GM21619 (cell line): ENCODE measurements at regions not wholly inside any gene's neighbourhood (a gene's known extent, or its start where the extent isn't known, plus 50 kb on each side); places are given as distances from the start of the nearest gene placed in this dataset.
"Not testable (repeated sequence)": the region's sequence is repeated elsewhere in the genome, so short reads cannot be mapped to it uniquely, and the experiment has no call there.

Experiments used
- ATAC-seq: cut with Tn5 transposase; IDR thresholded peaks from one replicate; pipeline ENCODE4 v1.9.1; 2021; ENCODE audit not compliant: unreplicated experiment

GRCh38 chrX:50967736-50968135, 57.2 kb downstream of the BMP15 start:
- no peak for ATAC-seq

GRCh38 chrX:50968871-50969635, 58.5 kb downstream of the BMP15 start:
- ATAC-seq: not testable (repeated sequence)

DNA sequence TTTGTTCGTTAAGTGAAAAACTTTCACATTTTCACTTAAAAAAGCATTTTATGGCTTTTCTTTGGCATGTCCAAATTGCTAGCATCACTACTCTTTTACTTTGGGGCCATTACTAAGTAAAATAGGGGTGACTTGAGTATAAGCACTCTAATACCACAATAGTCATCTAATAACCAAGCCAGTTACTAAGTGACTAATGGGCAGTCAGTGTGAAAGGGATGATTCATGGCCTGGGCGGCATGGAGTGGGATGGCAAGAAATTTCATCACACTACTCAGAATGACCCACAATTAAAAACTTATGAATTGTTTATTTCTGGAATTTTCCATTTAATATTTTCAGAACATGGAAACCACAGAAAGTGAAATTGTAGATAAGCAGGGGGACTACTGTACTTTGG, 60.9 kb downstream of the BMP15 start:
- ATAC-seq: peak; percentile 88

GRCh38 chrX:50973199-50973598, 62.7 kb downstream of the BMP15 start:
- ATAC-seq: no peak

DNA sequence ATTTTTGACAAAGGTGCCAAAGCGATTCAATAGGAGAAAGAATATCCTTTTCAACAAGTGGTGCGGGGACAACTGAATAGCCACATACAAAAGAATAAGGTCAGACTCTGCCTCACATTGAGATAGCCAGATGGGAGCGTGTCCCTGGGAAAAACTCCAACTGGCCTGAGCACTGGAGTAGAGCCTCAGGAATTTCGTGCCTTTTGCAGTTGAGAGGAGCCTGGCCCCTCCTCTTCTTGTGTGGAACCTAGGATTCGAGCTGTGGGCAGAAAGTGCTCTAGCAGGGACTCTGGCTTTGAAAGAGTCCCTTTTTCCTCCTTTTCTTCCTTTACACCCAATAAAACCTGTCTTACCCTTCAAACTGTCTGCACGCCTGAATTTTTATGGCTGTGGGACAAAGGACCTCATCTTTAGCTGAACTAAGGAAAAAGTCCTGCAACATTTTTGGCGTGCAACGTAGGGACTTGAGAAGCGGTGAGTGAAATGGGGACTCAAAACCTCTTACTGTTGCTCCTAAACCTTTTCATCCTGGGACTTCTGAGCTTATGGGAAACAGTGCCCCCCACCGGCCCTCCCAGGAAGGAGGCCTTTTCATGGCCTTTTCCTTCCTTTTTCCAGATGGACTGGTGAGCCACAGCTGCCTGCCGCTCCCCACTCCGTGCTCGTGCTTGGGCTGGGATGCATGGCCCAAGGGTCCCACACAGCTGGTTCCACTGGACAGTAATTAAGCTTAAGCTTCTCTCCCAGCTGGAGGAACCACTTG, 68.6 kb downstream of the BMP15 start:
- ATAC-seq: no peak

DNA sequence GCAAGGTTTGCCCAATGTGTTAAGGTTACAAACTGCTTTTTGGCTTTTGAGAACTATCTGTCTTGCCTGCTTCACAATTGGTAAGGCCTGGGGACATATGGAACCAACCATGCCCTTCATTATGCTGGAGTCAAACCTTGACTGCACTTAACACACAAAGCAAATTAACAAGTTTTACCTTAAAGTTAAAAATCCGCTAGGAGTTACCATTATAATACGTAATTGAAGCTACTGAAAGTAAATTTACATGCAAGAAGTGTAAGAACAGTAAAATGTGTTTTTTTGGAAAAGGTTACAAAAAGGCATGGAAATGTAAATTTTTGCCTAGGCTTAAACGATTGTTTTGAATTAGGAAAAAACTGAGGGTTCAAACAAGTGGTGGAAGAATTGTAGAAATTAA, 69.7 kb downstream of the BMP15 start:
- ATAC-seq: no peak

GRCh38 chrX:50988649-50989048, 78.1 kb downstream of the BMP15 start:
- ATAC-seq: peak; percentile 47

DNA sequence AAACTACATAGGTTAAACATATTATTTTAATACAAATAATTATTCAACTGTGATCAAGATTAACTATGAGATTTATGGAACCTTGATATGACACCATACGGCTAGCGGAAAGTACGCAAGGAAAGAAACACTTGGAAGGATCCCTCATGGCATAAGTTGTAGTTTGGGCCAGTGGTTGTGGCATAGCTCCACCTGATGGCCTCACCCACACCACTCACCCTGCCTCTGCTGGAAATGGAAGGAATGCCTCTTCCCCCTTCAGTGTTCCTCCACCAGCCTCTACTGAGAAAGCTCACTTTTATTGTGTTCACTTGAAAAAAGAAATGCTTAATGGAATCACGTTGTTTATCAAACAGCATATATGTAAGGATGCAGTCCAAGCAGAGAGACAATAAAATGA, 86.4 kb downstream of the BMP15 start:
- no peak for ATAC-seq

DNA sequence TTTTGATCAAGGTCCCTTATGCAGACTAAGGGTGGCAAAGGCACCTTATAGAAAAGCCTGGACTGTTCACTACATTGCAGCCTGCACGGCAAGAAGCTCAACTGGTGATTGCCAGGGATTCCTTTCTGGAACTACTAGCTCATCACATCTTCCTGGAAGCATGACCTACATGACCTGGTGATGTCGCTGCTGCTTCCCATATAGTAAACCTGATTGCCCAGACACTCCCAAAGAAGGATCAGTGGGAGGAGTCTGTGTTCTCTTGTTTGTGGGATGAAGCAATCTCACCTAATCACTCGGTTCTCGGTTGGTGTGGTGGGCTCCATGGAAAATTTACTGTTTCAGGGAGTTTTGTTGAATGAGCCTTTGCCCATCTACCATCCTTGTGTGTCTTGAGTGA, 89.8 kb downstream of the BMP15 start:
- ATAC-seq: not testable (repeated sequence)

- ATAC-seq: not testable (repeated sequence)
Observed at GRCh38 chrX:51001733-51002632, 91.4 kb downstream of the BMP15 start.

DNA sequence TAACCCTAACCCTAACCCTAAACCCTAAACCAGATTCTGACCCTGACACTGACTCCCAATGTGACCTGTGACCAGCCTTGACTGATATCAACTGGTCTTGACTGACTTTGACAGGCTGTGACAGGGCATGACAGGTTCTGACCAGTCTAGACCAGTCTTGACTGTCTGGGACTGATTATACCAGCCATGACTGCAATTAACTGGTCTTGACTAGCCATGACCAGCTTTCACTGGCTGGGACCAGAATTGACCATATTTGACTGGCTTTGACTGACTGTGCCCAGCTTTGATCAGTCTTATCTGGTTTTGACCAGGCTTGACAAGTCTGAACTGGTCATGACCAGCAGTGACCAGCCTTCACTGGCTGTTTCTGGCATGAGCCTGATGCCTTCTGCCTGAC, 95.5 kb downstream of the BMP15 start:
- no peak for ATAC-seq

DNA sequence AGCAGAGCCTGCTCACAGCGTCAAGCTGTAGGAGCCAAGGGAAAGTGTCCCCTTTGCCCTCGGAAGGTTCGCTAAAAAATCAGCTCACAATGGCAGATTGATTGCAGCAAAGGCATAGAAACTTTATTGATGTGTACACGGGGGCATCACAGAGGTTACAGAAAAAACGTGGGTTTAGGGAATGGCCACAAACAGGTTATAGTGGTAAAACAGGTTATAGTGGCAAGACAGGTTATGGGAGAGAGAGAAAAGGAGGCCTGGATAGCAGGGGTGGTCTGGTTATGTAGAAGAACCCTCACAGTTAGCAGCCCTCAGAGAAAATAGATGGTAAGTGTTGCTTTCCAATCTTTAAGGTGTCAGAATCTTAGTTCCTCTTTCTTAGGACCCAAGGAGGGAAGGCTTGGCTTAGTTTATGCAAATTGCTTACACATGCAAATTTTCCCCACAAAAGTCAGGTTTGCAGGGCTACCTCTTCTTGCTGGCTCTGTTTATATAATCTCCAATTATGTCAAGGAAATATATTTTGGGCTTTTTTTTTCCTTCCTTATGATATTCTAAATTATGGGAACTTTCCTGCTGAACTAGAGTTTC, 113.7 kb downstream of the BMP15 start:
- ATAC-seq: no peak

GRCh38 chrX:51026862-51027261, 116.3 kb downstream of the BMP15 start:
- no peak for ATAC-seq

- ATAC-seq: no peak
Observed at GRCh38 chrX:51035746-51036145, 125.2 kb downstream of the BMP15 start.

DNA sequence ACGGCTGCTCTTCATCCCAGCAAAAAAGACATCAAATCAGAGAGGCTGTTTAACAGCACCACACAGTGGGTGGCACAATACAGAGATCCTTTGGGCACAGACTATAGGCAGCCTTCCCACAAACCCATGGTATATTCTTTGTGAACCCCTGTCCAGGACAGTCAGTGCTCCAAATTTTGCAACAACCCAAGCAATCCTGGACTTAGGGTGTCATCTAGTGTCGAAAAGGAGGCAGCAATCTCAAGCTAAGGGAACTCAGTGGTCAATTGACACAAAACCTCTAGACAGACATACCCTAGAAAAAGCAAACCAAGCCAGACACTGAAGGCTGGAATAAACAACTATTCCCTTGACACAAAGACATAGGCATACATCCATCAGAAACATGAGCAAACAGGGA, 137.4 kb downstream of the BMP15 start:
- no peak for ATAC-seq

DNA sequence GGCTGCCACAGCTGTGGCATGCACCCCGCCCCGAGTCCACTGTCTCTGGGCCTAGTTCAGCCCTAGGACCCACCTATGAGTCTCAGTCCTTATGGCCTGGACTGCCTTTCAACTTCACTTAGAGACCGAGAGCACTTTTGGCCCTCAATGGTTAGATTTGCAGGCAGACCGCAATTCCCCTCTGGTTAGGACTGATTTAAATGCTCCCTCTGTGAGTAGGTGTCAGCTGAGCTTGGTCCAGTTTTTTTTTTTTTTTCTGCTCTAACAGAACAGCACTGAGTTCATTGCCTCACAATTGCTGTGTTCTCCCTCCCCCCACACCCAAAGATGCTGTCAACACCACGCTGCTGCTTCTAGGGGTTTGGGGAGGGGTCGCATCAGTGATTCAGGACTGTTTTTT, 143.2 kb downstream of the BMP15 start:
- no peak for ATAC-seq

GRCh38 chrX:51098046-51098445, 187.5 kb downstream of the BMP15 start:
- no peak for ATAC-seq

DNA sequence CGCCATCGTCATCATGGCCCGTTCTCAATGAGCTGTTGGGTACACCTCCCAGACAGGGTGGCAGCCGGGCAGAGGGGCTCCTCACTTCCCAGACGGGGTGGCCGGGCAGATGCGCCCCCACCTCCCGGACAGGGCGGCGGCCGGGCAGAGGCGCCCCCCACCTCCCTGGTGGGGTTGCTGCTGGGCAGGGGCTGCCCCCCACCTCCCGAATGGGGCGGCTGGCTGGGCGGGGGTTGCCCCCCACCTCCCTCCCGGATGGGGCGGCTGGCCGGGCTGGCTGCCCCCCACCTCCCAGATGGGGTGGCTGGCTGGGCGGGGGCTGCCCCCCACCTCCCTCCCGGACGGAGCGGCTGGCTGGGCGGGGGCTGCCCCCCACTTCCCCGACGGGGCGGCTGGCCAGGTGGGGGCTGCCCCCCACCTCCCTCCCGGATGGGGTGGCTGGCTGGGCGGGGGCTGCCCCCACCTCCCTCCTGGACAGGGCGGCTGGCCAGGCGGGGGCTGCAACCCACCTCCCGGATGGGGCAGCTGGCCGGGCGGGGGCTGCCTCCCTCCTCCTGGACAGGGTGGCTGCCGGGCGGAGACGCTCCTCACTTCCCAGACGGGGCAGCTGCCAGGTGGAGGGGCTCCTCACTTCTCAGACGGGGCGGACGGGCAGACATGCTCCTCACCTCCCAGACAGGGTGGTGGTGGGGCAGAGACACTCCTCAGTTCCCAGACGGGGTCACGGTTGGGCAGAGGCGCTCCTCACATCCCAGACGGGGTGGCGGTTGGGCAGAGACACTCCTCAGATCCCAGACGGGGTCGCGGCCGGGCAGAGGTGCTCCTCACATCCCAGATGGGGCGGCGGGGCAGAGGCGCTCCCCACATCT, 208.8 kb downstream of the BMP15 start:
- not testable (repeated sequence) for ATAC-seq

- ATAC-seq: not testable (repeated sequence)
Observed at GRCh38 chrX:51125743-51126142, 206.9 kb upstream of the NUDT10 start.

GRCh38 chrX:51144828-51145442, 187.7 kb upstream of the NUDT10 start:
- no peak for ATAC-seq
